ENCODE measurements at regions not wholly inside any gene's neighbourhood (a gene's known extent, or its start where the extent isn't known, plus 50 kb on each side); places are given as distances from the start of the nearest gene placed in this dataset.

DNA sequence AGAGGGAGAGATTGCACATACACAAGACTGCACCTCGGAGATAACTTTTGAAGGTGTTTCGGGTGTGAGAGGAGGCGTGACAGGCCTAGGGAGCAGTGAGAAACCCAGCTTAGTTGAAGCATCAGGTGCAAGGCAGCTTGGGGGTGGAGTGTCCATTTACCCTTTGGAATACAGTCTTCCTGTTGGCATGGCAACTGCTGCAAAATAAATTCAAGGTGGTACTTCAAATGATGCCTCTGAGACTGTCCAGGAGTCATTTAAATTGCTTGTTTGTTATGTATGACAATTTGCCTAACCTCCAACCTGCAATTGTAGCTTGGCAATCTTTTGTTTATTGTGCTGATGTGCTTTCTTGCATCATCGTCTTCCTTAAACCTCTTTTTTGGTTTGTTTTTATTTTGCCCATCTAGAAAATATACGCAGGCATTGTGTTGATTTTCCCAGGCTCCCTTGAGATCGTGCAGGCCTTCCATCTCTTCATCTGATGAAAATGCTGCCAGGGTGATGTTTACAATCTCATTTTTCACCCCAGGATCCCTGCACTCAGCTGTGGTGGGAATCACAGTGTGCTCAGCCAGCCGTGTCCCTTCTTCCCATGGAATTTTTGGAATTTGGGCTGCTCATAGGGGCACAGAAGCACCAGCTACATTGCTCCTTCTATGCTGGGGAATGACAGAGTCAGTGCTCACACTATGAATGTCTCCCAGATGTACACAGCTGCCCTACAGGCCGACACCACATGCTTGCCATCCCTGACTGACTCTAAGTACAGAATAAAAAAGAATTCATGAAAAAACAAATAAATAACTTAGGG, 583.1 kb upstream of the CFAP20DC start:
- no peak for TF ChIP-seq YY1 (IDR thresholded peaks at IDR 0.05)
- TF ChIP-seq, protein P1, sequence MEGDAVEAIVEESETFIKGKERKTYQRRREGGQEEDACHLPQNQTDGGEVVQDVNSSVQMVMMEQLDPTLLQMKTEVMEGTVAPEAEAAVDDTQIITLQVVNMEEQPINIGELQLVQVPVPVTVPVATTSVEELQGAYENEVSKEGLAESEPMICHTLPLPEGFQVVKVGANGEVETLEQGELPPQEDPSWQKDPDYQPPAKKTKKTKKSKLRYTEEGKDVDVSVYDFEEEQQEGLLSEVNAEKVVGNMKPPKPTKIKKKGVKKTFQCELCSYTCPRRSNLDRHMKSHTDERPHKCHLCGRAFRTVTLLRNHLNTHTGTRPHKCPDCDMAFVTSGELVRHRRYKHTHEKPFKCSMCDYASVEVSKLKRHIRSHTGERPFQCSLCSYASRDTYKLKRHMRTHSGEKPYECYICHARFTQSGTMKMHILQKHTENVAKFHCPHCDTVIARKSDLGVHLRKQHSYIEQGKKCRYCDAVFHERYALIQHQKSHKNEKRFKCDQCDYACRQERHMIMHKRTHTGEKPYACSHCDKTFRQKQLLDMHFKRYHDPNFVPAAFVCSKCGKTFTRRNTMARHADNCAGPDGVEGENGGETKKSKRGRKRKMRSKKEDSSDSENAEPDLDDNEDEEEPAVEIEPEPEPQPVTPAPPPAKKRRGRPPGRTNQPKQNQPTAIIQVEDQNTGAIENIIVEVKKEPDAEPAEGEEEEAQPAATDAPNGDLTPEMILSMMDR (IDR thresholded peaks at IDR 0.05; ENCODE audit: low read depth, low read length, missing input control), result no peak
- TF ChIP-seq, protein P2, sequence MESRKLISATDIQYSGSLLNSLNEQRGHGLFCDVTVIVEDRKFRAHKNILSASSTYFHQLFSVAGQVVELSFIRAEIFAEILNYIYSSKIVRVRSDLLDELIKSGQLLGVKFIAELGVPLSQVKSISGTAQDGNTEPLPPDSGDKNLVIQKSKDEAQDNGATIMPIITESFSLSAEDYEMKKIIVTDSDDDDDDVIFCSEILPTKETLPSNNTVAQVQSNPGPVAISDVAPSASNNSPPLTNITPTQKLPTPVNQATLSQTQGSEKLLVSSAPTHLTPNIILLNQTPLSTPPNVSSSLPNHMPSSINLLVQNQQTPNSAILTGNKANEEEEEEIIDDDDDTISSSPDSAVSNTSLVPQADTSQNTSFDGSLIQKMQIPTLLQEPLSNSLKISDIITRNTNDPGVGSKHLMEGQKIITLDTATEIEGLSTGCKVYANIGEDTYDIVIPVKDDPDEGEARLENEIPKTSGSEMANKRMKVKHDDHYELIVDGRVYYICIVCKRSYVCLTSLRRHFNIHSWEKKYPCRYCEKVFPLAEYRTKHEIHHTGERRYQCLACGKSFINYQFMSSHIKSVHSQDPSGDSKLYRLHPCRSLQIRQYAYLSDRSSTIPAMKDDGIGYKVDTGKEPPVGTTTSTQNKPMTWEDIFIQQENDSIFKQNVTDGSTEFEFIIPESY (IDR thresholded peaks at IDR 0.05), result no peak
